ENCODE measurements at regions not wholly inside any gene's neighbourhood (a gene's known extent, or its start where the extent isn't known, plus 50 kb on each side); places are given as distances from the start of the nearest gene placed in this dataset.
"Not testable (repeated sequence)": the region's sequence is repeated elsewhere in the genome, so short reads cannot be mapped to it uniquely, and the experiment has no call there.

- no peaks in the 10 kb centered on the region for H3K36me3 Mint-ChIP-seq (ENCODE audit: low read depth)
- no peak for DNase-seq (ENCODE audit: low spot score)
- H3K4me1 Mint-ChIP-seq (ENCODE audit: low read depth), result no peaks in the 10 kb centered on the region
- H3K9me3 Mint-ChIP-seq, result no peaks in the 10 kb centered on the region
- H3K4me3 Mint-ChIP-seq, result no peak overlapping the region
- intact Hi-C loops (cut with micrococcal nuclease), result no loop called here
- peaks cover 1% of the 10 kb centered on the region for H3K27me3 Mint-ChIP-seq (ENCODE audit: insufficient read depth)
- H3K27ac Mint-ChIP-seq, result no peak overlapping the region
Measured at GRCh38 chr14:101090976-101091375, 187.5 kb upstream of the RTL1 start.

GRCh38 chr14:101094916-101095315 lies 191.4 kb upstream of the RTL1 start:
- intact Hi-C loops (cut with micrococcal nuclease); H3K9me3 Mint-ChIP-seq; H3K27ac Mint-ChIP-seq; H3K4me1 Mint-ChIP-seq (ENCODE audit: low read depth); H3K36me3 Mint-ChIP-seq (ENCODE audit: low read depth); DNase-seq (ENCODE audit: low spot score); H3K4me3 Mint-ChIP-seq: not testable (repeated sequence)
- peaks cover 12% of the 10 kb centered on the region for H3K27me3 Mint-ChIP-seq (ENCODE audit: insufficient read depth)

- H3K4me3 Mint-ChIP-seq, result no peak overlapping the region
- no peak overlapping the region for H3K27ac Mint-ChIP-seq
- no peaks in the 10 kb centered on the region for H3K4me1 Mint-ChIP-seq (ENCODE audit: low read depth)
- no peaks in the 10 kb centered on the region for H3K9me3 Mint-ChIP-seq
- no peaks in the 10 kb centered on the region for H3K36me3 Mint-ChIP-seq (ENCODE audit: low read depth)
- peaks cover 12% of the 10 kb centered on the region for H3K27me3 Mint-ChIP-seq (ENCODE audit: insufficient read depth)
- no peak for DNase-seq (ENCODE audit: low spot score)
- intact Hi-C loops (cut with micrococcal nuclease), result no loop called here
Measured at GRCh38 chr14:101096551-101096950, 193.0 kb upstream of the RTL1 start.

- Mint-ChIP-seq H3K4me3 (no peak overlapping the region), H3K4me1 (ENCODE audit: low read depth) (no peaks in the 10 kb centered on the region), H3K27ac (no peak overlapping the region), H3K9me3 (no peaks in the 10 kb centered on the region), H3K27me3 (ENCODE audit: insufficient read depth) (peaks cover 12% of the 10 kb centered on the region), H3K36me3 (ENCODE audit: low read depth) (no peaks in the 10 kb centered on the region)
- no peak for DNase-seq (ENCODE audit: low spot score)
- intact Hi-C loops (cut with micrococcal nuclease), result no loop called here
Measured at GRCh38 chr14:101097109-101097793, 193.7 kb upstream of the RTL1 start.

GRCh38 chr14:101098177-101098576 lies 194.7 kb upstream of the RTL1 start:
- H3K27me3 Mint-ChIP-seq (ENCODE audit: insufficient read depth), result peaks cover 12% of the 10 kb centered on the region
- no peaks in the 10 kb centered on the region for H3K9me3 Mint-ChIP-seq
- H3K36me3 Mint-ChIP-seq (ENCODE audit: low read depth), result no peaks in the 10 kb centered on the region
- intact Hi-C loops (cut with micrococcal nuclease), result no loop called here
- no peak overlapping the region for H3K27ac Mint-ChIP-seq
- no peaks in the 10 kb centered on the region for H3K4me1 Mint-ChIP-seq (ENCODE audit: low read depth)
- H3K4me3 Mint-ChIP-seq, result no peak overlapping the region
- DNase-seq (ENCODE audit: low spot score), result no peak

- intact Hi-C loops (cut with micrococcal nuclease), result no loop called here
- H3K27ac Mint-ChIP-seq, result no peak overlapping the region
- H3K4me1 Mint-ChIP-seq (ENCODE audit: low read depth), result no peaks in the 10 kb centered on the region
- no peak overlapping the region for H3K4me3 Mint-ChIP-seq
- H3K27me3 Mint-ChIP-seq (ENCODE audit: insufficient read depth), result peaks cover 12% of the 10 kb centered on the region
- no peaks in the 10 kb centered on the region for H3K9me3 Mint-ChIP-seq
- no peaks in the 10 kb centered on the region for H3K36me3 Mint-ChIP-seq (ENCODE audit: low read depth)
- DNase-seq (ENCODE audit: low spot score), result no peak
Measured at GRCh38 chr14:101098641-101099040, 195.1 kb upstream of the RTL1 start.

GRCh38 chr14:101101456-101102056 lies 198.0 kb upstream of the RTL1 start:
- no peak for DNase-seq (ENCODE audit: low spot score)
- intact Hi-C loops (cut with micrococcal nuclease), result no loop called here
- H3K9me3 Mint-ChIP-seq, result no peaks in the 10 kb centered on the region
- peaks cover 12% of the 10 kb centered on the region for H3K27me3 Mint-ChIP-seq (ENCODE audit: insufficient read depth)
- no peak overlapping the region for H3K4me3 Mint-ChIP-seq
- H3K36me3 Mint-ChIP-seq (ENCODE audit: low read depth), result no peaks in the 10 kb centered on the region
- H3K4me1 Mint-ChIP-seq (ENCODE audit: low read depth), result no peaks in the 10 kb centered on the region
- no peak overlapping the region for H3K27ac Mint-ChIP-seq

- Mint-ChIP-seq H3K9me3 (no peaks in the 10 kb centered on the region), H3K27ac (no peak overlapping the region), H3K4me1 (ENCODE audit: low read depth) (no peaks in the 10 kb centered on the region), H3K4me3 (no peak overlapping the region), H3K27me3 (ENCODE audit: insufficient read depth) (peaks cover 9% of the 10 kb centered on the region), H3K36me3 (ENCODE audit: low read depth) (no peaks in the 10 kb centered on the region)
- intact Hi-C loops (cut with micrococcal nuclease), result no loop called here
- no peak for DNase-seq (ENCODE audit: low spot score)
Measured at GRCh38 chr14:101102875-101103274, 199.4 kb upstream of the RTL1 start.

- Mint-ChIP-seq H3K9me3 (no peaks in the 10 kb centered on the region), H3K4me1 (ENCODE audit: low read depth) (no peaks in the 10 kb centered on the region), H3K27me3 (ENCODE audit: insufficient read depth) (peaks cover 9% of the 10 kb centered on the region), H3K36me3 (ENCODE audit: low read depth) (no peaks in the 10 kb centered on the region), H3K4me3 (no peak overlapping the region), H3K27ac (no peak overlapping the region)
- intact Hi-C loops (cut with micrococcal nuclease), result no loop called here
- DNase-seq (ENCODE audit: low spot score), result no peak
Measured at GRCh38 chr14:101103321-101103901, 199.9 kb upstream of the RTL1 start.

GRCh38 chr14:101104485-101104884 lies 201.0 kb upstream of the RTL1 start:
- Mint-ChIP-seq H3K27ac (no peak overlapping the region), H3K36me3 (ENCODE audit: low read depth) (no peaks in the 10 kb centered on the region), H3K27me3 (ENCODE audit: insufficient read depth) (peaks cover 5% of the 10 kb centered on the region), H3K4me1 (ENCODE audit: low read depth) (no peaks in the 10 kb centered on the region), H3K4me3 (no peak overlapping the region), H3K9me3 (no peaks in the 10 kb centered on the region)
- intact Hi-C loops (cut with micrococcal nuclease), result no loop called here
- DNase-seq (ENCODE audit: low spot score), result no peak

GRCh38 chr14:101105045-101105444 lies 201.5 kb upstream of the RTL1 start:
- intact Hi-C loops (cut with micrococcal nuclease), result no loop called here
- Mint-ChIP-seq H3K4me1 (ENCODE audit: low read depth) (no peaks in the 10 kb centered on the region), H3K27me3 (ENCODE audit: insufficient read depth) (peaks cover 2% of the 10 kb centered on the region), H3K9me3 (no peaks in the 10 kb centered on the region), H3K36me3 (ENCODE audit: low read depth) (no peaks in the 10 kb centered on the region), H3K4me3 (no peak overlapping the region), H3K27ac (no peak overlapping the region)
- no peak for DNase-seq (ENCODE audit: low spot score)

GRCh38 chr14:101108579-101109346 lies 205.2 kb upstream of the RTL1 start:
- Mint-ChIP-seq H3K9me3 (no peaks in the 10 kb centered on the region), H3K4me3 (no peak overlapping the region), H3K27ac (no peak overlapping the region), H3K27me3 (ENCODE audit: insufficient read depth) (peaks cover 2% of the 10 kb centered on the region), H3K4me1 (ENCODE audit: low read depth) (no peaks in the 10 kb centered on the region), H3K36me3 (ENCODE audit: low read depth) (no peaks in the 10 kb centered on the region)
- no peak for DNase-seq (ENCODE audit: low spot score)
- intact Hi-C loops (cut with micrococcal nuclease), result no loop called here

- Mint-ChIP-seq H3K4me1 (ENCODE audit: low read depth) (no peaks in the 10 kb centered on the region), H3K9me3 (no peaks in the 10 kb centered on the region), H3K36me3 (ENCODE audit: low read depth) (no peaks in the 10 kb centered on the region), H3K27ac (no peak overlapping the region), H3K27me3 (ENCODE audit: insufficient read depth) (peaks cover 2% of the 10 kb centered on the region), H3K4me3 (no peak overlapping the region)
- intact Hi-C loops (cut with micrococcal nuclease), result no loop called here
- DNase-seq (ENCODE audit: low spot score), result no peak
Measured at GRCh38 chr14:101109347-101109638, 205.8 kb upstream of the RTL1 start.

Data from activated T-helper 1 cell treated with anti-CD3 and anti-CD28 coated beads, Interleukin-12 subunit alpha, Interleukin-12 subunit beta, Interleukin-2, Interleukin-4 antibody, amounts not matched to agents 30 ng/mL and 10 ng/mL and 1 ng/mL, durations not matched to agents 14 hours and 24 hours and 36 hours (primary cell).